Superior temporal gyrus (tissue), 1 donor: ENCODE measurements at regions not wholly inside any gene's neighbourhood (a gene's known extent, or its start where the extent isn't known, plus 50 kb on each side); places are given as distances from the start of the nearest gene placed in this dataset.

ENCODE experiments used
- DNase-seq: peaks from one replicate; pipeline ENCODE4 v3.0.0-alpha.2; 2016; ENCODE audit errors: extremely low spot score

DNA sequence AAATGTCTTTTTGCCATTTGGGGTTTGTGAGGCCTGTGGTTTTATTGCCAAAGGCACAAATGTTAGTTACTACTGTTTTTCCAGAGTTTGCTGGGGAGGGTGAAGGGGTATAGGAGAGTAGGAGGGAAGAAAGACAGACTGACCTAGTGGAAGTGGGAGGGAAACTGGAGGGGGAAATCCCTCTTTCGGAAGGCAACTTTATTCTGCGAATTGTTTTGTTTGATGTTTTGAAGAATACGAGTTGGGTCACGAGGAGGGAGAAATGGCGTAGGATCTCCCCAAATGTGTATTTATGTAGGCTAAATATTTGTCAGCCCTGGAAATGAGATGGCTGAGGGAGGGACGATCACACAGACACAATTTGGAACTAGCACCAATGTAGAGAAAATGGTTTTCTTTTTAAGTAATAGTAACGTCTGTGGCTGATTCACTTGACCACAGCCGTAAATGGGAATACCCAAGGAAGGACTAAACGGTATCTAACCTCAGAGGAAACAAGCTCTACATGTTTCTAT lies 172.3 kb downstream of the ICOS start:
- no peak for DNase-seq

DNA sequence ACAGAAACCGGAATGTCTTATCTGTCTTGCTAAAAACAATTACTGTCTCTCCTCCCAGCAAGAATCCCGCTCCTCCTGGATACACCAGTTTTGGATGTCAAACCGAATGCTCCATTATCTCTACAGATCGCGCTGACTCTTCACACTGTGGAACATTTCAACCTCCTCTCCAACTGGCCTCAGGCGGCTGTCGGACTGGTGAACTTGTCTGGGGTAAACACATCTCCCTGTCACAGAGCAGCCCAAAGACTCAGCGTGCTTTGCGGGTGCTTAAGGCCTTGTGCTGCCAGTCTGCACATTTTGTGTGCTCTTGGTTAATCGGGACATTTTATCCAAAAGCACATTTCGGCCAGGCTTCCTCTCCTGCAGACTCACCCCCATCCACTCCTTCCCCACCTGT lies 173.1 kb downstream of the ICOS start:
- no peak for DNase-seq

GRCh38 chr2:204110338-204110741 lies 173.8 kb downstream of the ICOS start:
- DNase-seq: no peak

GRCh38 chr2:204110751-204111516 lies 174.4 kb downstream of the ICOS start:
- no peak for DNase-seq

- no peak for DNase-seq
These were observed 175.7 kb downstream of the ICOS start for GRCh38 chr2:204112084-204112770.

GRCh38 chr2:204114295-204115136 lies 178.0 kb downstream of the ICOS start:
- no peak for DNase-seq

DNA sequence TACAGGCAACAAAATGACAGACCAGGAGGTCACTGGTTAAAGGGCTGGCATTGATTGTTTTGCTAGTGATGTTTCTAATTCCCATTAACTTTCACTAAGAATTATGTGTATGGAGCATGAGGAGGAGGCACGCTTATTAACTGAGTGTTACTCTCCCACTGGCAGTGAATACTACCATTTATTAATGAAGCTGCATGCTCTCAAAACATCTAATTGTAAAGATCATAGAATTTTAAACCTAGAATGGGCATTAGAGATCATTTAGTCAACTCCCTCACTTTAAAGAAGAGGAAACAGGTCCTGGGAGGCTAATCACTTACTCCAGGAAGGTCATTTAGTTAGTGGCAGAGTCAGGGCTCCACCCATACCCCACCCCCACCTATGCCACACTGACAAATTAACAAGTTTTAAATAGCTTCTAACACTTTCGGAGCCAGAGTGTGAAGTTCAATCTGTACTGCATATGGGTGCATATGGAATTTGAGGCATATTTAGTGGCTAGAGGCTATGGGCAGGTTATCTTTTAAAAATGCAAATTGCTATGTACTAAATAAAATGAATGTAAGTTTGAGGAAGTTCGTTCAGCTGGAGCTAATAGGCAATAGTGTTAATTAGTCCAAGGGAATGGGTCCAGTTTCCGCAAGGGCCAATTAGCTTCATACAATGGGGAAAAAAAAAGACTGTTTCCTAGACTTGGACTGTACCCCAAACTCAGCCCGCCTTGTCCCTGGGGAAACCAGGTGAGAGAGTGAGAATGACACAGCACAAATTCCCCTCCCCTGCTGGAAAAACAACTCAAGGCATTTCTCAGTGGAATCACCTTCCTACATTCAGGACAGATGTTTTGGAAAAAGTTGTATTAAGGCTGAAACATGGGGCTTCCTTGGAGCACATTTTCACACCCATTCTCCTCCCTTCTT lies 178.8 kb downstream of the ICOS start:
- no peak for DNase-seq

GRCh38 chr2:204116159-204116792 lies 179.7 kb downstream of the ICOS start:
- DNase-seq: peak; percentile 79

- DNase-seq: no peak
These were observed 185.9 kb downstream of the ICOS start for GRCh38 chr2:204122425-204122824.

DNA sequence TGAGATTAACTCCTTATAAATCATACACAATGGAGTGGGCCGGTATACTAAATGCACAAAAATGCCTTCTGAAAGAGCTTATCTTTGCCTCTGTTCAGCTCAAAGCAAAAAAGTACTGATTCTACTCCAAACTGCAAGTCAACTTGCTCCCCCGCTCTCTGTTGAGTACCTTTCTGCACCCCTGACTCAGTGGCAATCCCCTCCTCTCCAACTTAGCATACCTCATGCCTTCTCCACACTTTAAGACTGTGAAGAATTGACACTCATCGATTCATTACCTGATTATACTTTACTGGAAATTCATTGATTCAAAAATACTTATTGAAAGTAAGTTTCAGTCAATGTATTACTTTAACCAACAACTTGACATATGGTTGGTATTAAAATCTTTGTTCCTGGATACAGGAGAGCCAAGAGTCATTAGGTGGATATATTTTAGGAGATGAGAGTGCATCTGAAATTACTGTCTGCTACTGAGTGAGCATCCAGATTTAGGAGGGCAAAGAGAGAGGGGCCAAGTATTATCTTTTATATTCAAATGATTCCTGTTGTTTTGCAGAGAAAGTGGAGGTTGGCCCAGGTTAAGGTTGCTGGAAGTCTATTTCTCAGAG lies 187.7 kb downstream of the ICOS start:
- DNase-seq: no peak

- no peak for DNase-seq
These were observed 190.1 kb downstream of the ICOS start for GRCh38 chr2:204126705-204127104.

DNA sequence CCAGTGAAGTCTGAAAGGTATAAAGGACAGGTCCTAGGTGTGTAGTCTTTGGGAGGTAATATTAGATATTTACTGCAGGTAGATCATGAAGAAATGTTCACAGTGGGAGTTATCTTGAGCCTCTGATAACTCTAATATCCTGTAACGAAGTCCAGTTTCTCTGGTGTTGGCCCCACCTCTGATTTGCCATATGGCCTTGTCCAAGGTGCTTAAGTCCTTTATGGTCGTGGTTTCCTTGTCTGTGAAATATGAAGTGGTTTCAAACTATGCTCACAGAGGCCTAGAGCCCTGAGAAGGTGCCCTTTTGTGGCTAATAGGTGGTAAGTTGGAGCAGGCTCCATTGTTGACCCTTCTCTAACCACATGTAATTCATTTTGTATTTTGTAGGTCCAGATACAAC lies 190.7 kb downstream of the ICOS start:
- DNase-seq: no peak

- DNase-seq: no peak
These were observed 193.2 kb downstream of the ICOS start for GRCh38 chr2:204129591-204130294.

DNA sequence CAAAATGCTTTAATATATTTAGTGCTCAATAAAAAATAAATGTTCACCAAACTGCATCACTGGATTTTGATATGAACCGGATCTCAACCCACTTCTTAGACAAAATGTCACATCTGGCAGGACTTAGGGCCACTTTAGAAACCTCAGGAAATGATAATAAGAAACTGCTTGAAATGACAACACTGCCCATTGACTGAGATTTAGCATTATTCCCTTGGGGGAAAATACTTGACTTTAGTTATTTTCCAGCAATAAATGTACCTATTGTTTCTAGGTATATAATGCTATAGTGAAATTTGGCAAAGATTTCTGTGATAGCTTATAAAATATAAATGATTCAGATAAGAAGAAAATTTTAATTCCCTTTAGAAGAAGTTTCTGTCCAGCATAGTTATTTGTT lies 195.1 kb downstream of the ICOS start:
- DNase-seq: peak; percentile 3

DNA sequence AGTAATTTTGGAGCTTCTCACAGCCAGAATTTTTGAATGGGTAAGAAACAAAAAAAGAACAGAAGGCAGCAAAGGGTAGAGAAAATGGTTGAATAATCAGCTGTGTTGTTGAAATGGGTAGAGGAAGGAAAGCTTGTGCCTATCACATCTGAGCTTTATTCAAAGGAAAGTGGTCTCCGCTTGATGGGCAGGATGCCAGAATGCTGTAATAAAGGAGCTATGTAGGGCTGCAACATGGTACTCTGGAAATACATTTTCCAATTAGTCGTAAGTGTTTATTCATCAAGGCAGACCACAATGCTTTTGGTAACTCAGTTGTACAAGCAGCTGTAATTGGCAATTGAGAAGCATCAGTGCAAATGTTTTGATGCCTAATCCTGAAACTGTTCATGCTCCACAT lies 196.9 kb downstream of the ICOS start:
- no peak for DNase-seq

DNA sequence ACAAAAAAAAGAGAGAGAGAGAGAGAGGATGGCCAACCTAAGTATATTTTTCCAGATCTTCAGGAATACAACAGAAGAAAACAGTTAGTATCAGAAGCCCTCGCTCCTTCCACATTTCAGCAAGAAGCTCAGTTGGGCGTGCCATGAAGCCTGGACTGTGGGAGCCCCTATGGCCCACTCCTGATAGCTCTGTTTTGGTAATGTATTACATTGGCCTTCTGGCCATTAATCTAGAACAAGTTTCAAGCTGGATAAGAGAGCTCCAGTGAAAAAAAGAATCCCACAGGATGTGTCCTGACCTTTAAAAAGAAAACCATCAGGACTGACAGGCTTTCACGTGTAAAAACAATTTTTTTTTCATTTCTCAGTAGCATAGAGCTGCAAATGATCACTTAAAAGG lies 197.9 kb downstream of the ICOS start:
- DNase-seq: no peak

- no peak for DNase-seq
These were observed 199.2 kb downstream of the ICOS start for GRCh38 chr2:204135752-204136151.

GRCh38 chr2:204138206-204138605 lies 201.6 kb downstream of the ICOS start:
- DNase-seq: no peak

GRCh38 chr2:204140246-204140645 lies 203.7 kb downstream of the ICOS start:
- DNase-seq: no peak
